Fibroblast of lung (primary cell): ENCODE measurements at regions not wholly inside any gene's neighbourhood (a gene's known extent, or its start where the extent isn't known, plus 50 kb on each side); places are given as distances from the start of the nearest gene placed in this dataset.
A peak's percentile ranks its signal among the peaks of the same experiment; 100 is the strongest.

Experiments
- DNase-seq, 2 donors: peaks; one replicate each; pipeline versions ENCODE4 v3.0.0 to v3.0.0-alpha.2; 2010; ENCODE audit warnings: low read depth in 2 of 2
- H2AFZ ChIP-seq: 2 replicates; pipeline ENCODE4 v1.5.1; 2012; ENCODE audit warnings: low read length, control low read depth, inconsistent platforms
- H3K27ac ChIP-seq: 2 replicates; pipeline ENCODE4 v1.5.1; 2011; ENCODE audit warnings: low read length, control low read depth; ENCODE audit not compliant: insufficient read depth
- H3K27me3 ChIP-seq: 2 replicates; pipeline ENCODE4 v1.5.1; 2011; ENCODE audit warnings: mild to moderate bottlenecking, low read length; ENCODE audit not compliant: control insufficient read depth, insufficient read depth
- H3K36me3 ChIP-seq: 2 replicates; pipeline ENCODE4 v1.5.1; 2011; ENCODE audit warnings: low read length; ENCODE audit not compliant: control insufficient read depth, insufficient read depth
- H3K4me1 ChIP-seq: 2 replicates; pipeline ENCODE4 v1.5.1; 2011; ENCODE audit warnings: low read length; ENCODE audit not compliant: control insufficient read depth, insufficient read depth; ENCODE audit errors: extremely low read depth
- H3K4me2 ChIP-seq: 2 replicates; pipeline ENCODE4 v1.5.1; 2011; ENCODE audit warnings: low read length, control low read depth; ENCODE audit not compliant: insufficient read depth; ENCODE audit errors: extremely low read depth
- H3K4me3 ChIP-seq, 4 experiments: fragments of 200-600 bp in 1 of 4; sonication (generic) in 1 of 4; replicated peaks in 1 of 4; 2 replicates each; pipeline ENCODE4 v1.5.1; 2011 to 2016; ENCODE audit warnings: low read length in 4 of 4, low read depth in 3 of 4, mild to moderate bottlenecking in 3 of 4, control low read depth in 2 of 4, inconsistent platforms in 1 of 4, mixed read lengths in 1 of 4; ENCODE audit not compliant: insufficient read depth in 1 of 4; ENCODE audit errors: control extremely low read depth in 1 of 4
- H3K79me2 ChIP-seq: 2 replicates; pipeline ENCODE4 v1.5.1; 2012; ENCODE audit warnings: mild to moderate bottlenecking, low read length, inconsistent platforms; ENCODE audit not compliant: control insufficient read depth, insufficient read depth
- H3K9ac ChIP-seq: 2 replicates; pipeline ENCODE4 v1.5.1; 2011; ENCODE audit warnings: mild to moderate bottlenecking, low read length, control low read depth; ENCODE audit not compliant: insufficient read depth
- H3K9me3 ChIP-seq: 2 replicates; pipeline ENCODE4 v1.5.1; 2012; ENCODE audit warnings: low read depth, low read length; ENCODE audit not compliant: control insufficient read depth, insufficient read depth
- H4K20me1 ChIP-seq: 2 replicates; pipeline ENCODE4 v1.5.1; 2011; ENCODE audit warnings: low read length; ENCODE audit not compliant: control insufficient read depth, insufficient read depth; ENCODE audit errors: extremely low read depth
- EZH2 ChIP-seq: IDR thresholded peaks from 2 replicates; pipeline ENCODE4 v1.5.1; 2012; ENCODE audit warnings: low read length, control low read depth, mild to moderate bottlenecking; ENCODE audit errors: missing control alignments
- TF ChIP-seq, protein P1 (sequence below), 2 donors: IDR thresholded peaks in 1 of 2; conservative IDR thresholded peaks in 1 of 2; 1 replicate in 1 of 2; 2 replicates in 1 of 2; pipeline ENCODE4 v1.5.1; 2011 to 2012; ENCODE audit warnings: low read length in 2 of 2, control low read depth in 1 of 2, inconsistent platforms in 1 of 2, low read depth in 1 of 2, mild to moderate bottlenecking in 1 of 2

DNA sequence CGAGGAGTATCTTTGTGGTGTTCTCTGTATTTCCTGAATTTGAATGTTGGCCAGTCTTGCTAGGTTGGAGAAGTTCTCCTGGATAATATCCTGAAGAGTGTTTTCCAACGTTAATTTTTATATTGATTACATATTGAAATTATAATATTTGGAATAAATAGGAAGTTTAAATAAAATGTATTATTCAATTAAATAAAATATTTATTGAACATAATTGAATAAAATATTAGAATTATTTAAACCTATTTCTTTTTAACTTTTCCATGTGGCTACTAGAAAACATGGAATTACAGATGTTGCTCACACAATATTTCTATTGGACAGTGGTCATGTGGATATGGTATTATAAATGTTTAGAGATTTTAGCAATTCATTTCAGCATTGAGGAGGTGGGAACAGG lies 170.8 kb upstream of the FST start:
- Histone ChIP-seq H3K9ac (no peak overlapping the region), H4K20me1 (no peaks in the 10 kb centered on the region), H3K36me3 (no peaks in the 10 kb centered on the region), H3K27me3 (no peaks in the 10 kb centered on the region), H3K79me2 (no peaks in the 10 kb centered on the region), H3K4me1 (no peaks in the 10 kb centered on the region), H2AFZ (no peak overlapping the region), H3K4me3 (no peak overlapping the region), H3K27ac (no peak overlapping the region), H3K4me2 (no peak overlapping the region), H3K9me3 (no peaks in the 10 kb centered on the region)
- TF ChIP-seq, protein P1, sequence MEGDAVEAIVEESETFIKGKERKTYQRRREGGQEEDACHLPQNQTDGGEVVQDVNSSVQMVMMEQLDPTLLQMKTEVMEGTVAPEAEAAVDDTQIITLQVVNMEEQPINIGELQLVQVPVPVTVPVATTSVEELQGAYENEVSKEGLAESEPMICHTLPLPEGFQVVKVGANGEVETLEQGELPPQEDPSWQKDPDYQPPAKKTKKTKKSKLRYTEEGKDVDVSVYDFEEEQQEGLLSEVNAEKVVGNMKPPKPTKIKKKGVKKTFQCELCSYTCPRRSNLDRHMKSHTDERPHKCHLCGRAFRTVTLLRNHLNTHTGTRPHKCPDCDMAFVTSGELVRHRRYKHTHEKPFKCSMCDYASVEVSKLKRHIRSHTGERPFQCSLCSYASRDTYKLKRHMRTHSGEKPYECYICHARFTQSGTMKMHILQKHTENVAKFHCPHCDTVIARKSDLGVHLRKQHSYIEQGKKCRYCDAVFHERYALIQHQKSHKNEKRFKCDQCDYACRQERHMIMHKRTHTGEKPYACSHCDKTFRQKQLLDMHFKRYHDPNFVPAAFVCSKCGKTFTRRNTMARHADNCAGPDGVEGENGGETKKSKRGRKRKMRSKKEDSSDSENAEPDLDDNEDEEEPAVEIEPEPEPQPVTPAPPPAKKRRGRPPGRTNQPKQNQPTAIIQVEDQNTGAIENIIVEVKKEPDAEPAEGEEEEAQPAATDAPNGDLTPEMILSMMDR (conservative IDR thresholded peaks at IDR 0.05 in 1 of 2, IDR thresholded peaks at IDR 0.05 in 1 of 2; ENCODE audit: low read depth in 1 of 2, low read length in 2 of 2) = no peak
- TF ChIP-seq EZH2 = no peak
- DNase-seq = no peak

DNA sequence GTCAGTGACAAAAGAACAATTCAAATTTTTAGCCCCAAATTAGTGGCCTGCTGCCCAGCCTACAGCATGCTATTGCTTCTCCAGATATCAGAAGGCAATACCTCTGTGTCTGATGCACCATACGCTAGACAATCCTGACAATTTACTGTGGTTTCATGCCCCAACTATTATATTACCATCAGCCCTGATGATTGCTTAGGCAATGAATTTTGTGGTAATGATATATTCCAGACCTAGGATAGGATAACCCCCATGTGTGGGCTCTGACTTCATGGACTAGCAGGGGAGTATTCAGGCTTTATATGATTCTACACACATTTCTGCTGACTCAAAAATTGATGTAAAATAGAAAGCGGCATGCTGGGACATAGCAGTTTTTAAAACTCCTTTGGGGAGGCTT lies 168.7 kb upstream of the FST start:
- peak in 1 of 2 donors; percentile 17 for DNase-seq
- no peak overlapping the region for H3K4me2 ChIP-seq
- no peaks in the 10 kb centered on the region for H3K9me3 ChIP-seq
- no peaks in the 10 kb centered on the region for H3K4me1 ChIP-seq
- TF ChIP-seq EZH2 = no peak
- TF ChIP-seq, protein P1 (conservative IDR thresholded peaks at IDR 0.05 in 1 of 2, IDR thresholded peaks at IDR 0.05 in 1 of 2; ENCODE audit: low read depth in 1 of 2, low read length in 2 of 2) = no peak
- no peak overlapping the region for H2AFZ ChIP-seq
- H3K27me3 ChIP-seq = no peaks in the 10 kb centered on the region
- no peaks in the 10 kb centered on the region for H3K79me2 ChIP-seq
- H4K20me1 ChIP-seq = no peaks in the 10 kb centered on the region
- no peak overlapping the region for H3K4me3 ChIP-seq
- no peak overlapping the region for H3K27ac ChIP-seq
- no peak overlapping the region for H3K9ac ChIP-seq
- H3K36me3 ChIP-seq = no peaks in the 10 kb centered on the region

DNA sequence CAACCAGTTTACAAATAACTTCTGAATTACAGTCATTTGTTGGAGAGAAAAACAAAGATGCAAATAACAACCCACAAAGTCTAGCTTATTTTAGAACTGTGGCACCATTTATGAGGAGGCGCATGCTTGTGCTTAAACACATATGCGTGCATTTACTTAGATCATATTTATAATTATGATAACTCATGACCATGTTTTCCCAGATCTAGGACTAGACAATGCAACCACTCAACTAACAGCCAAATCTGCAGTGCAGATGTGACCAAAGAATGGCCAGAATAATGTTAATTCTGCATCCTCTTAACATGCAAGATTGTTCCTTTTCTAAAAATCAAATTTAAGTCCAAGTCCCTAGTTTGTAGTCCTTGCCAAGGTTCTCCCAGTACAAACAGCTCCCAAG lies 167.3 kb upstream of the FST start:
- H3K36me3 ChIP-seq = no peaks in the 10 kb centered on the region
- no peaks in the 10 kb centered on the region for H3K4me1 ChIP-seq
- no peak overlapping the region for H2AFZ ChIP-seq
- no peak for DNase-seq
- TF ChIP-seq EZH2 = no peak
- TF ChIP-seq, protein P1 (conservative IDR thresholded peaks at IDR 0.05 in 1 of 2, IDR thresholded peaks at IDR 0.05 in 1 of 2; ENCODE audit: low read depth in 1 of 2, low read length in 2 of 2) = no peak
- H4K20me1 ChIP-seq = no peaks in the 10 kb centered on the region
- no peaks in the 10 kb centered on the region for H3K27me3 ChIP-seq
- no peak overlapping the region for H3K4me3 ChIP-seq
- H3K79me2 ChIP-seq = no peaks in the 10 kb centered on the region
- no peaks in the 10 kb centered on the region for H3K9me3 ChIP-seq
- no peak overlapping the region for H3K27ac ChIP-seq
- H3K9ac ChIP-seq = no peak overlapping the region
- H3K4me2 ChIP-seq = no peak overlapping the region
